ENCODE measurements at regions not wholly inside any gene's neighbourhood (a gene's known extent, or its start where the extent isn't known, plus 50 kb on each side); places are given as distances from the start of the nearest gene placed in this dataset.

GRCh38 chr5:148905541-148905940 lies 79.1 kb downstream of the ADRB2 start:
- Histone ChIP-seq H3K27ac (ENCODE audit: control insufficient read depth, insufficient read depth, low read length) (no peak overlapping the region), H2AFZ (ENCODE audit: control insufficient read depth, low read length) (no peak overlapping the region), H4K20me1 (ENCODE audit: control insufficient read depth, extremely low read depth, insufficient read depth, low read length) (no peaks in the 10 kb centered on the region), H3K4me2 (ENCODE audit: control insufficient read depth, extremely low read depth, insufficient read depth, low read depth, low read length) (no peak overlapping the region), H3K9me3 (ENCODE audit: control insufficient read depth, low read depth, low read length) (no peaks in the 10 kb centered on the region), H3K9me1 (ENCODE audit: control insufficient read depth, extremely low read depth, insufficient read depth, low read length) (no peaks in the 10 kb centered on the region), H3K4me1 (ENCODE audit: control insufficient read depth, extremely low read depth, insufficient read depth, low read length) (peaks cover 17% of the 10 kb centered on the region), H3K9ac (ENCODE audit: control insufficient read depth, extremely low read depth, insufficient read depth, low read length) (no peak overlapping the region), H3K27me3 (ENCODE audit: control insufficient read depth, extremely low read depth, insufficient read depth, low read length) (no peaks in the 10 kb centered on the region), H3K36me3 (ENCODE audit: control insufficient read depth in 2 of 2, extremely low read depth in 1 of 2, insufficient read depth in 2 of 2, low read length in 2 of 2) (no peaks in the 10 kb centered on the region), H3K4me3 (ENCODE audit: control insufficient read depth in 2 of 3, extremely low read depth in 1 of 3, insufficient read depth in 2 of 3, low read depth in 1 of 3, low read length in 3 of 3) (no peak overlapping the region), H3K79me2 (ENCODE audit: control insufficient read depth, insufficient read depth, low read length) (no peaks in the 10 kb centered on the region)
- dilution Hi-C loops (cut with MboI; ENCODE audit: extremely low pct_ligation_motif_present, low sequenced_read_pairs), result loop anchor here (5.0 kb wide), 1 partner anchor 97 kb away; no protein-coding TSS in a partner anchor
- FAIRE-seq, result no peak
- no peak for DNase-seq (ENCODE audit: low read depth, low spot score)
- TF ChIP-seq EZH2 (IDR thresholded peaks at IDR 0.05; ENCODE audit: low read length) (no peak), CTCF (optimal IDR thresholded peaks at IDR 0.05 in 1 of 3, IDR thresholded peaks at IDR 0.05 in 1 of 3, conservative IDR thresholded peaks at IDR 0.05 in 1 of 3; ENCODE audit: extremely low read depth in 1 of 3, insufficient read depth in 2 of 3, low read length in 3 of 3) (no peak)

GRCh38 chr5:148906968-148907367 lies 80.6 kb downstream of the ADRB2 start:
- FAIRE-seq (no peak), DNase-seq (ENCODE audit: low read depth, low spot score) (no peak)
- Histone ChIP-seq H3K79me2 (ENCODE audit: control insufficient read depth, insufficient read depth, low read length) (no peaks in the 10 kb centered on the region), H3K4me1 (ENCODE audit: control insufficient read depth, extremely low read depth, insufficient read depth, low read length) (peaks cover 32% of the 10 kb centered on the region), H3K4me3 (ENCODE audit: control insufficient read depth in 2 of 3, extremely low read depth in 1 of 3, insufficient read depth in 2 of 3, low read depth in 1 of 3, low read length in 3 of 3) (no peak overlapping the region), H3K4me2 (ENCODE audit: control insufficient read depth, extremely low read depth, insufficient read depth, low read depth, low read length) (no peak overlapping the region), H3K27ac (ENCODE audit: control insufficient read depth, insufficient read depth, low read length) (no peak overlapping the region), H4K20me1 (ENCODE audit: control insufficient read depth, extremely low read depth, insufficient read depth, low read length) (no peaks in the 10 kb centered on the region), H2AFZ (ENCODE audit: control insufficient read depth, low read length) (no peak overlapping the region), H3K27me3 (ENCODE audit: control insufficient read depth, extremely low read depth, insufficient read depth, low read length) (no peaks in the 10 kb centered on the region), H3K9ac (ENCODE audit: control insufficient read depth, extremely low read depth, insufficient read depth, low read length) (no peak overlapping the region), H3K9me1 (ENCODE audit: control insufficient read depth, extremely low read depth, insufficient read depth, low read length) (no peaks in the 10 kb centered on the region), H3K9me3 (ENCODE audit: control insufficient read depth, low read depth, low read length) (no peaks in the 10 kb centered on the region), H3K36me3 (ENCODE audit: control insufficient read depth in 2 of 2, extremely low read depth in 1 of 2, insufficient read depth in 2 of 2, low read length in 2 of 2) (no peaks in the 10 kb centered on the region)
- TF ChIP-seq CTCF (optimal IDR thresholded peaks at IDR 0.05 in 1 of 3, IDR thresholded peaks at IDR 0.05 in 1 of 3, conservative IDR thresholded peaks at IDR 0.05 in 1 of 3; ENCODE audit: extremely low read depth in 1 of 3, insufficient read depth in 2 of 3, low read length in 3 of 3), result no peak
- TF ChIP-seq EZH2 (IDR thresholded peaks at IDR 0.05; ENCODE audit: low read length), result no peak
- dilution Hi-C loops (cut with MboI; ENCODE audit: extremely low pct_ligation_motif_present, low sequenced_read_pairs), result loop anchor here (5.0 kb wide), 1 partner anchor 95 kb away; no protein-coding TSS in a partner anchor
